CD4-positive, alpha-beta memory T cell (primary cell): ENCODE measurements at regions not wholly inside any gene's neighbourhood (a gene's known extent, or its start where the extent isn't known, plus 50 kb on each side); places are given as distances from the start of the nearest gene placed in this dataset.
"Not testable (repeated sequence)": the region's sequence is repeated elsewhere in the genome, so short reads cannot be mapped to it uniquely, and the experiment has no call there.

Experiments used
- CTCF ChIA-PET: fragments of 350-600 bp; sonication (Branson Sonifier 250); formaldehyde crosslinking; loops from one replicate; lab custom pipeline; 2021; ENCODE audit warnings: inconsistent platforms; ENCODE audit not compliant: partially characterized antibody; lab: Charles Lee
- POLR2A ChIA-PET: fragments of 350-600 bp; sonication (Branson Sonifier 250); formaldehyde crosslinking; loops from one replicate; lab custom pipeline; 2021; ENCODE audit not compliant: partially characterized antibody; lab: Charles Lee
- DNase-seq, 5 donors: peaks; one replicate each; pipeline versions ENCODE4 v3.0.0 to v3.0.0-alpha.2; 2020 to 2022; ENCODE audit warnings: mixed read lengths in 1 of 5
- H3K27ac ChIP-seq: one replicate; pipeline ENCODE4 v1.7.0; 2013; ENCODE audit warnings: low read depth, low read length
- H3K27me3 ChIP-seq: 2 replicates; pipeline ENCODE4 v1.7.0; 2013; ENCODE audit warnings: mild to moderate bottlenecking, low read length, moderate library complexity; ENCODE audit not compliant: insufficient read depth
- H3K36me3 ChIP-seq: 2 replicates; pipeline ENCODE4 v1.7.0; 2013; ENCODE audit warnings: mild to moderate bottlenecking, low read length, moderate library complexity; ENCODE audit not compliant: insufficient read depth
- H3K4me1 ChIP-seq: 2 replicates; pipeline ENCODE4 v1.7.0; 2013; ENCODE audit warnings: mild to moderate bottlenecking, low read length, moderate library complexity; ENCODE audit not compliant: insufficient read depth
- H3K4me3 ChIP-seq, 2 donors: one replicate each; pipeline ENCODE4 v1.7.0; 2013; ENCODE audit warnings: low read length in 2 of 2, mild to moderate bottlenecking in 1 of 2
- H3K9me3 ChIP-seq, 2 donors: one replicate each; pipeline ENCODE4 v1.7.0; 2013; ENCODE audit warnings: low read length in 2 of 2, control low read depth in 1 of 2; ENCODE audit not compliant: control insufficient read depth in 1 of 2
- H3K27ac Mint-ChIP-seq, 7 donors: one replicate each; pipeline ENCODE4 v1.8.0; 2020 to 2021; ENCODE audit warnings: mixed read lengths in 7 of 7, mild to moderate bottlenecking in 6 of 7, inconsistent platforms in 3 of 7, moderate library complexity in 3 of 7
- H3K27me3 Mint-ChIP-seq, 2 donors: one replicate each; pipeline ENCODE4 v1.8.0; 2020 to 2021; ENCODE audit warnings: mixed read lengths in 2 of 2
- H3K36me3 Mint-ChIP-seq, 2 donors: one replicate each; pipeline ENCODE4 v1.8.0; 2020 to 2021; ENCODE audit warnings: mixed read lengths in 2 of 2, inconsistent platforms in 1 of 2, mild to moderate bottlenecking in 1 of 2
- H3K4me1 Mint-ChIP-seq, 4 donors: one replicate each; pipeline ENCODE4 v1.8.0; 2020 to 2021; ENCODE audit warnings: mixed read lengths in 4 of 4, mild to moderate bottlenecking in 1 of 4
- H3K4me3 Mint-ChIP-seq, 8 donors: one replicate each; pipeline ENCODE4 v1.8.0; 2020 to 2021; ENCODE audit warnings: mixed read lengths in 8 of 8, mild to moderate bottlenecking in 7 of 8, moderate library complexity in 6 of 8, inconsistent platforms in 3 of 8
- H3K9me3 Mint-ChIP-seq, 8 donors: one replicate each; pipeline ENCODE4 v1.8.0; 2020 to 2021; ENCODE audit warnings: mixed read lengths in 8 of 8, mild to moderate bottlenecking in 5 of 8, inconsistent platforms in 3 of 8, moderate library complexity in 1 of 8
- intact Hi-C: fragments of 100-400 bp; cut with micrococcal nuclease; formaldehyde crosslinking; loops from one replicate; pipeline ENCODE4 v1.15.1; 2023

DNA sequence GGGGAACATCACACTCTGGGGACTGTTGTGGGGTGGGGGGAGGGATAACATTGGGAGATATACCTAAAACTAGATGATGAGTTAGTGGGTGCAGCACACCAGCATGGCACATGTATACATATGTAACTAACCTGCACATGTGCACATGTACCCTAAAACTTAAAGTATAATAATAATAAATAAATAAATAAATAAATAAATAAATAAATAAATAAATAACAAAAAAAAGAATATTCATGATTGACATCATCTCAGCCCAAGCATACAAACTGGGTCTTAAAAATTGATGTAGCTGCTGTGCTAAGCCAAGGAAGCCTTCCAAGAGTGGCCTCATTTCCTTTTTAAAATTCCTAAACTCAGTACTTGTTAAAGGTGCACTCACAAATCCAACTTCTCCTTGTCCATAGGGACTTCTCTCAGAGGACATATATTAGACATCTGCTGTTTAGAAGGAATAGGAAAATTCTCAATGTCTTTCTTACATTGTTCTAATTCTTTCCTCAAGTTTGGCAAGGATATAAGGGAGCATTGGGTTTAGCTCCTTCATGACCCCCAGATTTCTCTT, 1235.4 kb downstream of the CNTNAP5 start:
- H3K4me3 Mint-ChIP-seq, H3K4me1 ChIP-seq, H3K4me1 Mint-ChIP-seq, intact Hi-C loops, POLR2A ChIA-PET, DNase-seq, H3K36me3 Mint-ChIP-seq, H3K27ac Mint-ChIP-seq, H3K9me3 ChIP-seq, H3K27me3 Mint-ChIP-seq, H3K36me3 ChIP-seq, CTCF ChIA-PET, H3K27ac ChIP-seq, H3K27me3 ChIP-seq, H3K4me3 ChIP-seq: not testable (repeated sequence)
- peaks cover 0 to 16% (median 9%) of the 10 kb centered on the region in 8 donors for H3K9me3 Mint-ChIP-seq

GRCh38 chr2:125264453-125264852, 1239.4 kb downstream of the CNTNAP5 start:
- Mint-ChIP-seq H3K27me3 (no peaks in the 10 kb centered on the region), H3K4me3 (no peak overlapping the region), H3K27ac (no peak overlapping the region), H3K4me1 (no peaks in the 10 kb centered on the region), H3K9me3 (peaks cover 2 to 15% (median 9%) of the 10 kb centered on the region in 8 donors), H3K36me3 (no peaks in the 10 kb centered on the region)
- no peaks in the 10 kb centered on the region for H3K9me3 ChIP-seq
- no peaks in the 10 kb centered on the region for H3K4me1 ChIP-seq
- no peak overlapping the region for H3K27ac ChIP-seq
- ChIA-PET POLR2A (no interaction called here), CTCF (no interaction called here)
- no peaks in the 10 kb centered on the region for H3K27me3 ChIP-seq
- H3K4me3 ChIP-seq: no peak overlapping the region
- DNase-seq: no peak
- no peaks in the 10 kb centered on the region for H3K36me3 ChIP-seq
- intact Hi-C loops: no loop called here

- ChIA-PET POLR2A (no interaction called here), CTCF (no interaction called here)
- no peaks in the 10 kb centered on the region for H3K4me1 ChIP-seq
- Mint-ChIP-seq H3K4me3 (no peak overlapping the region), H3K9me3 (peaks cover 0 to 10% (median 4%) of the 10 kb centered on the region in 8 donors), H3K4me1 (no peaks in the 10 kb centered on the region), H3K27ac (no peak overlapping the region), H3K27me3 (no peaks in the 10 kb centered on the region), H3K36me3 (no peaks in the 10 kb centered on the region)
- no peaks in the 10 kb centered on the region for H3K27me3 ChIP-seq
- no peak for DNase-seq
- no peaks in the 10 kb centered on the region for H3K36me3 ChIP-seq
- H3K4me3 ChIP-seq: no peak overlapping the region
- H3K9me3 ChIP-seq: peaks cover 0 to 2% of the 10 kb centered on the region in 2 donors
- no peak overlapping the region for H3K27ac ChIP-seq
- intact Hi-C loops: no loop called here
Observed at GRCh38 chr2:125267683-125268082, 1242.6 kb downstream of the CNTNAP5 start.

- Histone ChIP-seq H3K4me3 (no peak overlapping the region), H3K4me1 (no peaks in the 10 kb centered on the region), H3K27ac (no peak overlapping the region), H3K36me3 (no peaks in the 10 kb centered on the region), H3K27me3 (no peaks in the 10 kb centered on the region), H3K9me3 (peaks cover 0 to 2% of the 10 kb centered on the region in 2 donors)
- Mint-ChIP-seq H3K9me3 (peaks cover 0 to 23% (median 8%) of the 10 kb centered on the region in 8 donors), H3K27ac (no peak overlapping the region), H3K4me3 (no peak overlapping the region), H3K36me3 (no peaks in the 10 kb centered on the region), H3K4me1 (no peaks in the 10 kb centered on the region), H3K27me3 (no peaks in the 10 kb centered on the region)
- POLR2A ChIA-PET: no interaction called here
- intact Hi-C loops: no loop called here
- CTCF ChIA-PET: no interaction called here
- no peak for DNase-seq
Observed at GRCh38 chr2:125272651-125273050, 1247.6 kb downstream of the CNTNAP5 start.

DNA sequence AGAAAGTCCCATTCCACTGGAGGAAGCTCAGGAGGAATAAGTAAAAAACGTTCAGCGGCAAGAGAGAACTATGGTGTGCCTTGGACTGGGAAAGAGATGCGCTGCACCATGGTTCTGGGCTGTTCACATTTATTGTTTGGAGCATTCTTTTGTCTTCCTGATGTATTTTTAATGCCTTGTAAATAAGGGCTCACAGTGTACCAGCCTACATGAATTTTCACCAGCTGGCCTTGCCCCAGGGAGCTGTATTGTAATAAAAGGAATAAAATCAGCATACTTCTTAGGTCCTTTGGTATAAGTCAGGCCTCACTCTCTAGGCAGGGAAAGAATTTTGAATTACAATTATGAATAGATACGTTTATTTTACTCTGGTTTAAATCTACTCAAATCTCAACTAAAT, 1249.6 kb downstream of the CNTNAP5 start:
- Histone ChIP-seq H3K4me3 (no peak overlapping the region), H3K4me1 (no peaks in the 10 kb centered on the region), H3K27ac (no peak overlapping the region), H3K27me3 (no peaks in the 10 kb centered on the region), H3K9me3 (peaks cover 0 to 2% of the 10 kb centered on the region in 2 donors), H3K36me3 (no peaks in the 10 kb centered on the region)
- no peaks in the 10 kb centered on the region for H3K4me1 Mint-ChIP-seq
- H3K27me3 Mint-ChIP-seq: no peaks in the 10 kb centered on the region
- H3K9me3 Mint-ChIP-seq: peaks cover 0 to 23% (median 10%) of the 10 kb centered on the region in 8 donors
- CTCF ChIA-PET: no interaction called here
- H3K27ac Mint-ChIP-seq: no peak overlapping the region
- no peaks in the 10 kb centered on the region for H3K36me3 Mint-ChIP-seq
- POLR2A ChIA-PET: no interaction called here
- H3K4me3 Mint-ChIP-seq: no peak overlapping the region
- intact Hi-C loops: no loop called here
- no peak for DNase-seq

DNA sequence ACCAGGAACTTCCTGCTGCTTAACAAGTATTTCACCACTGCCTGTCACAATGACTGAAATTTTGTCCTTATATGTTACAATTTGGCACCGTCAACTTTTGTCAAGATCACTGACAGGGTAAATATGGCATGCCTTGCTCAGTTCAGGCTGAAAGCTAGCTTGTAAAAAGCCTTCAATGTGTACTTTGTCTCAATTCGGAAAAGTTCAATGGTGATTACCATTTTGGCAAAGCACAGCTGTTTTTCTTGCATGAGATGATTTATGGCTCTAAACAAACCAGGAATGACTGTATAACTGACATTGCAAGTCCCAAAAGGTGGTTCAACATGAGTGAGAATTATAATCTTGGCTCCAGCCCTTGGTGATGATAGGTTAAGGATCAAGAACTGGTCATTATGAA, 1255.2 kb downstream of the CNTNAP5 start:
- H3K4me3 ChIP-seq: no peak overlapping the region
- CTCF ChIA-PET: no interaction called here
- POLR2A ChIA-PET: no interaction called here
- no peaks in the 10 kb centered on the region for H3K9me3 ChIP-seq
- Mint-ChIP-seq H3K27me3 (no peaks in the 10 kb centered on the region), H3K9me3 (peaks cover 2 to 15% (median 7%) of the 10 kb centered on the region in 8 donors), H3K36me3 (no peaks in the 10 kb centered on the region), H3K4me1 (no peaks in the 10 kb centered on the region), H3K27ac (no peak overlapping the region), H3K4me3 (no peak overlapping the region)
- intact Hi-C loops: no loop called here
- H3K27ac ChIP-seq: no peak overlapping the region
- no peaks in the 10 kb centered on the region for H3K27me3 ChIP-seq
- H3K4me1 ChIP-seq: no peaks in the 10 kb centered on the region
- DNase-seq: no peak
- H3K36me3 ChIP-seq: no peaks in the 10 kb centered on the region

- ChIA-PET POLR2A (no interaction called here), CTCF (no interaction called here)
- Mint-ChIP-seq H3K36me3 (no peaks in the 10 kb centered on the region), H3K27ac (no peak overlapping the region), H3K4me1 (no peaks in the 10 kb centered on the region), H3K27me3 (no peaks in the 10 kb centered on the region), H3K4me3 (no peak overlapping the region), H3K9me3 (peaks cover 0 to 13% (median 5%) of the 10 kb centered on the region in 8 donors)
- no peak for DNase-seq
- Histone ChIP-seq H3K36me3 (no peaks in the 10 kb centered on the region), H3K4me3 (no peak overlapping the region), H3K27me3 (no peaks in the 10 kb centered on the region), H3K4me1 (no peaks in the 10 kb centered on the region), H3K27ac (no peak overlapping the region), H3K9me3 (no peaks in the 10 kb centered on the region)
- intact Hi-C loops: no loop called here
Observed at GRCh38 chr2:125281242-125281641, 1256.2 kb downstream of the CNTNAP5 start.

DNA sequence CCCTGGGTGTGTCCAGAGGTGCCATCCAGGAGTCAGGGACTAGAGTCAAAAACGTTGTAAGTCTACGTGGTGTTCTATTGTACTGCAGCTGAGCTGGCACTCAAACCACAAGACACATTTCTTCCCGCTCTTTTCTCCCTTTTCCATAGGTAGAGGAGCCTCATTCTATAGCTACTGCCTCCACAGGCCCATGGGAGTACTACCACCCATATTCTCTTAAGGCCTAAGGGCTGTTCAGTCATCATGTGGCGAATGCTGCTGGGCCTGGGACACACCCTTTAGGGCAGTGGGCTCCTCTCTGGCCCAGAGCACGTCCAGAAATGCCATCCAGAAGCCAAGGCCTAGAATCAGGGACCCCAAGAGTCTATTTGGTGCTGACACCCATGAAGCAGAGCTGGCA, 1271.7 kb downstream of the CNTNAP5 start:
- no peak overlapping the region for H3K27ac ChIP-seq
- no peak overlapping the region for H3K4me3 ChIP-seq
- DNase-seq: no peak
- no peak overlapping the region for H3K4me3 Mint-ChIP-seq
- CTCF ChIA-PET: no interaction called here
- intact Hi-C loops: no loop called here
- H3K4me1 ChIP-seq: no peaks in the 10 kb centered on the region
- H3K27me3 ChIP-seq: no peaks in the 10 kb centered on the region
- H3K27ac Mint-ChIP-seq: no peak overlapping the region
- POLR2A ChIA-PET: no interaction called here
- H3K9me3 Mint-ChIP-seq: peaks cover 0 to 23% (median 5%) of the 10 kb centered on the region in 8 donors
- H3K9me3 ChIP-seq: no peaks in the 10 kb centered on the region
- H3K4me1 Mint-ChIP-seq: no peaks in the 10 kb centered on the region
- H3K27me3 Mint-ChIP-seq: no peaks in the 10 kb centered on the region
- no peaks in the 10 kb centered on the region for H3K36me3 ChIP-seq
- H3K36me3 Mint-ChIP-seq: no peaks in the 10 kb centered on the region
